Hepatocyte (in vitro differentiated cells): ENCODE measurements at regions not wholly inside any gene's neighbourhood (a gene's known extent, or its start where the extent isn't known, plus 50 kb on each side); places are given as distances from the start of the nearest gene placed in this dataset.

Experiments used
- DNase-seq: peaks from one replicate; pipeline ENCODE4 v3.0.0-alpha.2; 2016; ENCODE audit warnings: low spot score
- H2AFZ ChIP-seq: fragments of 200-600 bp; sonication (generic); 2 replicates; pipeline ENCODE4 v1.6.0; 2016; ENCODE audit warnings: antibody characterized with exemption, mild to moderate bottlenecking
- H3K27ac ChIP-seq: fragments of 200-600 bp; sonication (generic); 2 replicates; pipeline ENCODE4 v1.5.1; 2016; ENCODE audit warnings: mild to moderate bottlenecking
- H3K27me3 ChIP-seq: fragments of 200-600 bp; sonication (generic); 2 replicates; pipeline ENCODE4 v1.6.1; 2016
- H3K36me3 ChIP-seq: fragments of 200-600 bp; sonication (generic); replicated peaks from 2 replicates; pipeline ENCODE4 v1.5.1; 2016; ENCODE audit warnings: low read depth; ENCODE audit not compliant: insufficient read depth
- H3K4me1 ChIP-seq: fragments of 200-600 bp; sonication (generic); 2 replicates; pipeline ENCODE4 v1.5.1; 2016; ENCODE audit warnings: mild to moderate bottlenecking, moderate library complexity; ENCODE audit not compliant: insufficient read depth
- H3K4me2 ChIP-seq: fragments of 200-600 bp; sonication (generic); 2 replicates; pipeline ENCODE4 v1.6.0; 2016
- H3K4me3 ChIP-seq: fragments of 200-600 bp; sonication (generic); 2 replicates; pipeline ENCODE4 v1.5.1; 2016; ENCODE audit warnings: mild to moderate bottlenecking
- H3K79me2 ChIP-seq: fragments of 200-600 bp; sonication (generic); 2 replicates; pipeline ENCODE4 v1.6.0; 2017; ENCODE audit warnings: mild to moderate bottlenecking
- H3K9me2 ChIP-seq: fragments of 200-600 bp; sonication (generic); replicated peaks from 2 replicates; pipeline ENCODE4 v1.6.0; 2017; ENCODE audit warnings: mild to moderate bottlenecking; ENCODE audit not compliant: insufficient read depth
- H3K9me3 ChIP-seq: fragments of 200-600 bp; sonication (generic); 2 replicates; pipeline ENCODE4 v1.5.1; 2016; ENCODE audit warnings: low read depth, mild to moderate bottlenecking
- H4K20me1 ChIP-seq: fragments of 200-600 bp; sonication (generic); 2 replicates; pipeline ENCODE4 v1.6.0; 2016; ENCODE audit warnings: mild to moderate bottlenecking; ENCODE audit not compliant: insufficient read depth, poor library complexity, severe bottlenecking
- EZH2 ChIP-seq: fragments of 200-600 bp; sonication (generic); IDR thresholded peaks from 2 replicates; pipeline ENCODE4 v1.6.1; 2016; ENCODE audit warnings: antibody characterized with exemption, mild to moderate bottlenecking, borderline replicate concordance
- EZH2phosphoT487 ChIP-seq: fragments of 200-600 bp; sonication (generic); IDR thresholded peaks from one replicate; pipeline ENCODE4 v1.6.1; 2018; ENCODE audit warnings: antibody characterized with exemption, mild to moderate bottlenecking, low read depth, moderate library complexity; ENCODE audit not compliant: unreplicated experiment, severe bottlenecking
- WGBS: methylation state at CpG from one replicate; pipeline ENCODE4 v1.1.6; 2016; ENCODE audit warnings: low lambda C conversion rate; ENCODE audit errors: missing lambda C conversion rate; 5-methylcytosine and 5-hydroxymethylcytosine counted together
- TF ChIP-seq, protein P1 (sequence below): fragments of 200-600 bp; sonication (generic); IDR thresholded peaks from 2 replicates; pipeline ENCODE4 v1.5.1; 2016; ENCODE audit warnings: antibody characterized with exemption, mild to moderate bottlenecking; ENCODE audit not compliant: poor library complexity

DNA sequence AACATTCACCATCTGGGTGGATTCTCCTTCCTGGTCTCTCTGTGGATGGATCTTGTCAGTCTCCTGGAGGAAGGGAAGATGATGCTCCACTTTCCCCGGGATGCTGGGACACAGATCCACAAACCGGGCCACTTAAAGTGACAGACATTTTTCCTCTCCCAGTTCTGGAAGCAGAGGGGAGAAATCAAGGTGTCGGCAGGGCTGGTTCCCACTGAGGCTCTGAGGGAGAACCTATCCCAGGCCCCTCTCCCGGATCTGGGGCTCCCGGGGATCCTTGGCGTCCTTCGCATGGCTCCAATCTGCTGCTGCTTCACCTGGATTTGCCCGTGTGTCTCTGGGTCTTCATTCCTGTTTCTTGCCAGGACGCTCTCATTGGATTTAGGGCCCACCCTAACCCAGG, 263.1 kb upstream of the TNRC6C start:
- Histone ChIP-seq H3K4me1 (peaks cover 14% of the 10 kb centered on the region), H2AFZ (no peak overlapping the region), H4K20me1 (no peaks in the 10 kb centered on the region), H3K9me2 (no peaks in the 10 kb centered on the region), H3K36me3 (no peaks in the 10 kb centered on the region), H3K9me3 (no peaks in the 10 kb centered on the region), H3K4me3 (no peak overlapping the region), H3K79me2 (no peaks in the 10 kb centered on the region), H3K27ac (no peak overlapping the region), H3K27me3 (peaks cover 57% of the 10 kb centered on the region), H3K4me2 (no peak overlapping the region)
- no peak for TF ChIP-seq EZH2
- TF ChIP-seq EZH2phosphoT487 = no peak
- TF ChIP-seq, protein P1, sequence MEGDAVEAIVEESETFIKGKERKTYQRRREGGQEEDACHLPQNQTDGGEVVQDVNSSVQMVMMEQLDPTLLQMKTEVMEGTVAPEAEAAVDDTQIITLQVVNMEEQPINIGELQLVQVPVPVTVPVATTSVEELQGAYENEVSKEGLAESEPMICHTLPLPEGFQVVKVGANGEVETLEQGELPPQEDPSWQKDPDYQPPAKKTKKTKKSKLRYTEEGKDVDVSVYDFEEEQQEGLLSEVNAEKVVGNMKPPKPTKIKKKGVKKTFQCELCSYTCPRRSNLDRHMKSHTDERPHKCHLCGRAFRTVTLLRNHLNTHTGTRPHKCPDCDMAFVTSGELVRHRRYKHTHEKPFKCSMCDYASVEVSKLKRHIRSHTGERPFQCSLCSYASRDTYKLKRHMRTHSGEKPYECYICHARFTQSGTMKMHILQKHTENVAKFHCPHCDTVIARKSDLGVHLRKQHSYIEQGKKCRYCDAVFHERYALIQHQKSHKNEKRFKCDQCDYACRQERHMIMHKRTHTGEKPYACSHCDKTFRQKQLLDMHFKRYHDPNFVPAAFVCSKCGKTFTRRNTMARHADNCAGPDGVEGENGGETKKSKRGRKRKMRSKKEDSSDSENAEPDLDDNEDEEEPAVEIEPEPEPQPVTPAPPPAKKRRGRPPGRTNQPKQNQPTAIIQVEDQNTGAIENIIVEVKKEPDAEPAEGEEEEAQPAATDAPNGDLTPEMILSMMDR = no peak
- 83% methylated on average over 9 of the region's 9 CpGs for WGBS
- DNase-seq = no peak

- TF ChIP-seq EZH2phosphoT487 = no peak
- TF ChIP-seq, protein P1 = no peak
- no peak for TF ChIP-seq EZH2
- Histone ChIP-seq H4K20me1 (no peaks in the 10 kb centered on the region), H3K36me3 (no peaks in the 10 kb centered on the region), H3K79me2 (no peaks in the 10 kb centered on the region), H2AFZ (peak overlapping the region; percentile 41), H3K27me3 (peaks cover 57% of the 10 kb centered on the region), H3K4me3 (no peak overlapping the region), H3K27ac (peak overlapping the region; percentile 30), H3K9me3 (no peaks in the 10 kb centered on the region), H3K9me2 (no peaks in the 10 kb centered on the region), H3K4me2 (peak overlapping the region; percentile 67), H3K4me1 (peaks cover 8% of the 10 kb centered on the region)
- WGBS = 7% methylated on average over 19 of the region's 26 CpGs
- DNase-seq = peak; percentile 11
Measured at GRCh38 chr17:77696151-77696720, 262.3 kb upstream of the TNRC6C start.

DNA sequence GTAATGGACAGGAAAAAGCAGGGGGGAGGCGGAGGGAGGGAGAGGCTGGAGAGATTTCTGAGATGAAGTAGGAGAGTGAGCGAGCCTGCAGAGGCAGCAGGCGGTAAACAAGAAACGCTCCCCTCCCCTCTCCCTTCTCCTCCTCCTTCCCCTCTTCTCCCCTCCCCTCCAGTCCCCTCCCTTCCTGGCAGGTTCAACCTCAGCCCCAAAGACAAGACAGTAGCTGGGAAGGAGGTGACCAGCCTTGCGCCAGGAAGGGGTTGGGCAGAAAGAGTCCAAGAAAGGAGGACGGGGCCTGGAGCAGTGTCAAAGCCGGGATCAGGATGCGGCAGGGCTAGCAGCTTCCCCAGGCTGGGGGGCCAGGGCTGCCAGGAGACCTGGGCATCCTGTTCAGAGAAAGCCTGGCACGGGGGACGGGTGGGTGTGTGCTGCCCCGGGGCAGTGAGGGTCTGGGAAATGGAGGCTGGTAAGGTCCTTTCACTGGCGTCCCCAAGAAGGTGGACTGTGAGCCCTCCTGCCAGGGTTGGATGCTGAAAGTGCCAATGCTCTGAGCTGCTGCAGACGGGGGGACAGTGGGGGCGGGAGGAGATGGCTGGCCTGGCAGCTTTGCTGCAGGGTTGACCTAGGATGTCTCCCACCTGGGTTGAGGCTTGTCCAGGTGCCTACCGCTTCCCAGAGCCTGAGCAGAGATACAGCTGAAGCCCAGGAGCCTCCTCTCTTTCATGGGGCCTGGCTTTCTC, 261.6 kb upstream of the TNRC6C start:
- H2AFZ ChIP-seq = peak overlapping the region; percentile 41
- H3K4me2 ChIP-seq = peak overlapping the region; percentile 67
- peak; percentile 22 for DNase-seq

More for the DNA sequence above, 261.6 kb upstream of the TNRC6C start:
- 69% methylated on average over 12 of the region's 15 CpGs for WGBS
- H3K27me3 ChIP-seq = peaks cover 57% of the 10 kb centered on the region
- H3K9me3 ChIP-seq = no peaks in the 10 kb centered on the region
- H3K27ac ChIP-seq = no peak overlapping the region
- H3K9me2 ChIP-seq = no peaks in the 10 kb centered on the region
- H3K79me2 ChIP-seq = no peaks in the 10 kb centered on the region
- no peaks in the 10 kb centered on the region for H3K36me3 ChIP-seq
- TF ChIP-seq EZH2 = no peak
- no peak for TF ChIP-seq EZH2phosphoT487
- H3K4me1 ChIP-seq = peaks cover 8% of the 10 kb centered on the region
- no peak overlapping the region for H3K4me3 ChIP-seq
- H4K20me1 ChIP-seq = no peaks in the 10 kb centered on the region
